Muscle of back (tissue), 3 donors: ENCODE measurements at regions not wholly inside any gene's neighbourhood (a gene's known extent, or its start where the extent isn't known, plus 50 kb on each side); places are given as distances from the start of the nearest gene placed in this dataset.
A peak's percentile ranks its signal among the peaks of the same experiment; 100 is the strongest.

ENCODE experiments used
- DNase-seq, 3 donors: peaks; one replicate each; pipeline versions ENCODE4 v3.0.0 to v3.0.0-alpha.2; 2013

DNA sequence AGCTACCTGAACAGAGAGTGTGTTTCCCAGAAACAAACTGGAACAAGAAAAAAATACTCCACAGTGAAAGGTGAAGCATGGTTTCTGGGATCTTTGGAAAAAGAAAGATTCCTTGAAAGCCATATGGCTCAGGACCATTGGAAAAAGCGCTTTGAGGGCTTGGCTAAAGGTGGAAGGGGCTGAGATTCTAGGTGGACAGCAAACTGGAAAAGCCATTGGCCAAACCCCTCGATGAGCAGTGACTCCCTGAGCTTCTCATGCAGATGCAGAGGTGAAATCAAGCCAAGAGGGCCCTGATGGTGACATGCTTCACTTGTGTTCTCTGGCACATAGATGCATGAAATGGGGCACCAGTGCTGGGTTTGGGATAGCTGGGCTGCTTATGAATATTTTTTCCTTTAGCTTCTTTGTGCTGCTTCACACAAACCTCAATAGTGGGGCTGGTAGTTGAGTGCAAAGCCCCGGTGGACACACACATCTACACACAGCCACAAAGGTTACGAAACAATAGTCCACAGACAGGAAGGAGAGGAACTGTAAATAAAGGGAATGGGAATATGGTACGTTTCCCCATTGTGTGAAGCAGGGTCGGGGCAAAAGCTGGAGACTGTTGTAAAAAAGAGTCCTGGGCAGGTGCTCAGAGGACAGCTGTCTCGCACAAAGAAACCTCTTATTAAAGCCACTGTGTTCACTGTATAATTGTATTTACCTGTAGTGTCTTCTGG, 117.8 kb downstream of the FOXA2 start:
- no peak for DNase-seq

DNA sequence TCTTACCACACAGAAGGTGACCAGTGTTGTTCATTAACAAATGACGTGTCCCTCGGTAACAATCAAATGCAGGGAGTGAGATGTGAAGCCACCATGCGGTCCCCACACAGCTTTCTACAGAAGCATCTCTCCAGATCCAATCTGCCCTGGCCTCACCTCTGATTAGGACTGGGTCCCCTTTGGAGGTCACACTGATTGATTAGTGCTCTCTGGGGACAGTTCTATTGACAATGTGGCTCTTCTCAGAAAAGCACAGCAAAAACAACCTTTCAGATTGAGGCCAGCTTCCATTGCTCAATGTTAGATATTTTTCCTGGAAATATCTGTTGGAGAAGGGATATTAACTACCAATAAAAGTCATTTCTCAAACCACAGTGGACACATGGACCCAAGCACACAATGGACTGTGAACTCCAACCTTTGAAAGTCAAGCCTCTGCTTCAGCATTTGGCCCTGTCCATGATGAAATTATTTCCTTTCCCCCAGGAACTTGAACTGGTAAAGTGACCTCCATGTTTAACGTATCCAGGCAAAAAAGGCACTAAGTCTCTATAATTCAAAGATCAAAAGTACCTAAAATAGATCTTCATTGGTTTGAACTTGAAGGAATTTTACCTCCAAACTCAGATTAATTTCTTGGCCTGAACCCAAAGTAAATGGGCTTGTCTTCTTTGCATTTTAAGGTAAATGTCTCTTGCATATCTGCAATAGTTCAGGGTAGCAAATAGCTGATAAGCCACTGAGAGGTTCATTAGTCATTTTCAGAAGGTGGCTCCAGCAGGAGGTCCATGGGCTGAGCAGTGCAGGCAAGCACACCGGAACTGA, 118.5 kb downstream of the FOXA2 start:
- no peak for DNase-seq

DNA sequence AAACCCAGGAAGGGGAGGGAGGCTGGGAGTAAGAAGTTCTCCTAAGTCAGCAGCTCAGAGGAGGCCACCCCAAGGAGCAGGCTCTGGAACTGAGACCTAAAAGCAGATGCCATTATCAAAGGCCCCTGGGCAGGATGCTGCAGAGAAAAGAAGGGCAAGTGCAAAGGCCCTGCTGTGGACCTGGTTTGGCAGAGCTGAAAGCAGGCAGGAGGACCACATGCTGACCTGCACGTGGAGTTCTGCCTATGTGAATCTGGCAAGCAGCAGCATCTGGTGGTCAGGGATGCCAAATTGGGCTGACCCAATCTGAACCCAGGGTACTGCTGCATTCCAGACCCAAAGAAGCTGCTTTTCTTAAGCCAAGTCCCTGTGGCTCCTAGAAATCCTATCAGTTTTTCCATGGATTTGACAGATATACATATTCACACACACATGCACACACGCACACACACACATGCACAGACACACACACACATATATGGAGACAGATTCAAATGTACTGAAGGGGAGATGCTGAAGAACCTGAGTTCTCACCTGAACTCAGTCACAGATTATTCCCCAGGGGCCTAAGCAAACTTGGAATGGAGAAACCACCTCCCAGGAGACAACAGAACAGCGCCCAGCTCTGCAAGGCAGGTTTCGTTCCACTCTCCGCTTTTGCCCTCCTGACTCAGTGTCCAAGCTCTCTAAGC, 119.9 kb downstream of the FOXA2 start:
- no peak for DNase-seq

DNA sequence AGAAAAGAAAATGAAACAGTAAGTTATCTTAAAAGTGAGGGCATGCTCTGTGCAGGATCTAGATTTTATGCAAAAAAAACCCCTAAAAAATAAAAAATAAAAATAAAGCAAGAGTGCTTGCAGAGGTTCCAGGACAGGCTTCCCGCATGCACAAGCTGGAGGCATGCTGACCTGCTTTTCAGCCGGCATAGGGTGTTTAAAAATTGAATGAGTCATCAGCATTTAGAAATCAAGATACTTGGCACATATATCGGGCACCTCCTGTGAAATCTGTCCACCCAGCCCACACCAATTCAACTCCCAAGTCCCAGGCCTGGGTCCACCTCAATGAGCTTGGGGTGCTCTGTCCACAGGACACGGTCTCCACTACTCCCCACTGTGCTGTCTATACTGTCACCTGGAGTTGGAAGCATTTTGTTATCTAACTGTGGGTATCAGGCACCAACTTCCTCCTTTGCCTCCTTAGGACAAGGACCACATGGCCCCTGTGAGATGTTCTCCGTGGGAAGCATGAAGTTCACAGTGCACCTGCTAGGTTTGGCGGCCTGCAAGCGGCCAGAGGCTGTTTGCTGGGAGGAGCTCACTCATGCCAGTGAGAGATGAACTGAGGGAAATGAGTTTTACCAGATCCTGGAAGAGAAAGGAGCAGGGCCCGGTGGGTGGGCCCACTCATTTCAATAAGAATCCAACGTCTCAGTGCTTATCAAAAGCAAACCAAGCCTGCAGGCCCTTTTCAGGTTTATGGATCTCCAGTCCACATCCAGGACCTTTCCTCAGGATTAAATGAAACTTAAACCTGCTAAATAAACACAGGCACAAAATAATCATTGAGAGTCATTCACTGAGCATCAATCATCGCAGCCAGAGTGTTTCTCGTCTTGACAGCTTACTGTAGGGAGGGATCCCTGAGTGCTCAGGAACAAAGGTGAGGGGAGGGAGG, 121.1 kb downstream of the FOXA2 start:
- no peak for DNase-seq

DNA sequence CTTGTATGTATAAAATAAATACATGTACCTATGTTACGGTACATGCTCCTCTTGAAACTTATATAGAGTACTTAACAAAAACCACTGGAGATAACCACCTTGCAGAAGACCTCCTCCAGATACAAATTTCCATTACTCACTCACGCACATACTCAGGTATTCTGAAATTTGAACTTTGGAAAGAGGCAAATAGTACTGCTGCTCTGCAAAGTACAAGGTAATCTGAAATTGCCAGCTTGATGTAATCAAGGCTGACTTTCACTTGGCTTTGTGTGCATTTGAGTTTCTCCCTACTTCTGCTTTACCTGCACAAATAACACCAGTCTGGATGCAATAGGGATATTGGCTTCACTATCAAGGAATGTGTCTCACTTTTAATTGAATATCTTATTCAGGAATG, 123.6 kb downstream of the FOXA2 start:
- DNase-seq = no peak

DNA sequence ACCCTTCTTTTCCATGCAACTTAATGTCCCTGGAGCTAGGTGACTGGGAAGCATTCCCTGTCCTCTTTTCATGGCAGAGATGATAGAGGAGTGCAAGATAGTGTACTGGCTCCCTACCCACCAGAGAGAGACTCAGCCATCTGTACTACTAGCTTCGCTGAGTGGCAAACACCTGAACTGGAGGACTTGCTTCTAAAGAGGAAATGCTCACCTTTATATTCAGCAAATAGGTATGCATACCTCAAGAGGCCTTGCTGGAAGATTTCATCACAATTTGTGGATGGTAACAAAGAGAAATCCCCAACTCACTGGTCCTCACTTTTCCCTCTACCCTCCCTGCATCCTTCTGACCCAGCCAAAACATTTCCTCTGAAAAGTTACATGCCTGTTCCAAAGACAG, 124.1 kb downstream of the FOXA2 start:
- no peak for DNase-seq

DNA sequence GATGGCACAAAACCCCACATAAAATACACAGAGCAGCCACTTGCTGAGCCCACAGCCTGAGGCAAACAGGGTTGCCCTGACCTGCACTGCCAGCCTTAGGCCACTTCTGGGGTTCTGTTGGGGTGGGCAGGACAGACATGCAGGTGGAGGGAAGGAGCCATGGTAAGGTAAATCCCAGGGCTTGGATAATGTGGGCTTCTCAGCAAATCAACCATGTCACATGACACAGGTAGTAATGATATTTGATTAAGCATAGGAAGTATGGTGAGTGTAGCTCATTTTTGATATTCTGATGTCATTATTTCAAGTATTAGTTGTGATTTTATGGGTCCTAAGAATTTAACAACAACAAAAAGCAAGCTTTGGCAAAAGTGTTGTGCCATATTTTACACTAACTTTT, 124.6 kb downstream of the FOXA2 start:
- DNase-seq = no peak

DNA sequence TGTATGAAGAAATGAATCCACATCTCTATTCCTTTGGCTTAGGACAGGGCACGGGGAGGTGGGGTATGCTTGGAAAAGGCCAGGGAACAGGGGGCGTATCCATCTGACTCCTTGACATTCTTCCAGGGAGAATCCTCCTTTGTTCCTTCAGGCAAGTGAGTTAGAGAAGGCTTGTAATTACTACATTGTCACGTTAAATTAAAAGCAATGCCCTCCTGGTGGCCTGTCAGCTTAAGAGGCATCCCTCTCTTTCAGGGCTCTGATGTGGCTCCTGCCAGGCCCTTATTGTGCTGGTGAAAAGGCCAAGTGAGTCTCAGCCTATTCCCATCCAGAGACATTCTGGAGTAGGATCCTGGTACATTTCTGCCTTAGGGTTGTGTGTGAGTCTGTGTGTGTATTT, 128.3 kb downstream of the FOXA2 start:
- DNase-seq = no peak

DNA sequence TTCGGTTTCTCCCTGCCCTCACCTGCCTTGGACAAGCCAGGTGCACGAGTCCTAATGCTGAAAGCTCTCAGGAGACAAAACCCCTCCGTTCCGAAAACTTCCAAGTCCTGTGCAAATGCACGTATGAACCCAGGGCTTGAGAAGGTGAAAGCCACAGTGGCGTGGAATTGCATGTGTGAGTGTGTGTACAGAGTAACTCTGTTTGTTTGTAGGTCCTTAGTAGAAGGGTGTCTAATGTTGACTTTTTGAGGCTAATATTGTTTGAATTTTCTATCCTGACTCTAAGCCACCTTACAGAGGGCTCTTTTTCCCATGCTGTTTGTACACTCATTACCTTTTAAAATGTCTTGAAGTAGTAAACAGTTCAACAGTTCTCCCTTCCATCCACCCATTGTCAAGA, 129.1 kb downstream of the FOXA2 start:
- DNase-seq = no peak

DNA sequence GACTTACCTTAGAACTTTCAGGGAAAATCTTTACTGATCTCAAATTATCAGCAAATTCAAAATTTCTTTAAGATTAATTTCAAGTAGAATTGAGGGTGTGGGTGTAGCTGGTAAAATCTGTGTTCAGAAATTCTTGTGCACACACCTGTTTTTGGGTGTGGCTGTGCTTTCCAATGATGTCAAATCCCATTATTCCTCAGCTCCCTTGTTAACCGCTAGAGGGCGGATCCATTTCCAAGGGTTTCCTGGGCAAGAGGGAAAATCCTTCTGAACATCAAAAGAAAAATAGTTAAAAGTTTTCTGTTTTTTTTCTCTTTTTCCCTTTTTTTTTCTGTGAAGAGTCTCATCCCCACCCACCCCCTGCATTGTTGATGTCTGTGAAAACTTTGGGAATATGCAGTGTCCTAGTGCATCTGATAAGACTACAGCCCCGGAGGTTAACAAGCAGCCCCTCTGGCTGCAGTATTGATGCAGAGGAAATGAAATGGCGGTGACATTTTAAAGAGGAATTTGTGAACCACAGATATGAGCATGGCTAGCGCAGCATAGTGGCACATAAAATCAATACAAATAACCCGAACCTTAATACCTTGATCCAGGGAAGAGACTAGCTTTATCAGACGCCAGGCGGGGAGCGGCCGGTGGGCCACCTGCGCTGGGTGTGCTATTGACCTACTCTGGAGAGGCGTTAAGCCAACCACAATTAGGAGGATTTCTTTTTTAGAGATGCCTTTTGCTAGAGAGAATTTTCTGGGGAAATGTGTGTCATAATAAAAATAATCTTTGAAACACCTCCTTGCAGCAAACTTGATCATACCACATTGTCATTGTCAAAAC, 130.9 kb downstream of the FOXA2 start:
- DNase-seq = no peak

DNA sequence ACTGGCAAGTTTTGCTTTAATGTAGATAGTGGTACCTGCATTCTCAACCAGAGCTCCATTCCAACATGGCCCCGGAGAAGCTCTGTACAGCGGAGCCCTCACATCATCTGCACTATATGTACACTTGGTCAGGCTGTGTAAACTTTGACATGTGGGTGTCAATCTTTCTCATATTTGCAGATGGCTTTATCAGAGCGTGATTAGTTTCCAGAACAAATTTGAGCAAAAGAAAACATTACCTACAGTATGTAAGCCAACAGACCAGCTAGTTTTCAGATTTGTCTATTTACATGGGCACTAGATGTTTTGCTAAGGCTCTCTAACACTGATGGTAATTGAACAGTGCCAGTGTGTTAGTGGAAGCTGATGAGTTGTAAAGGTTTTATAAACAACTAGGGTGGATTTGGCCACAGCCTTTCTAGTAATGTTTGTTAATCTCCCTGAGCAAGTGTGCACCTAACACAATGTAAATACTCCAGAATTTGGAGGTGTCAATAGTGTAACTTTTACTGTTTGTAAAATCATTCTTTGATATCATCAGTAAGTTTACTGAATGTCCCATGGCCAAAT, 131.8 kb downstream of the FOXA2 start:
- DNase-seq = no peak

DNA sequence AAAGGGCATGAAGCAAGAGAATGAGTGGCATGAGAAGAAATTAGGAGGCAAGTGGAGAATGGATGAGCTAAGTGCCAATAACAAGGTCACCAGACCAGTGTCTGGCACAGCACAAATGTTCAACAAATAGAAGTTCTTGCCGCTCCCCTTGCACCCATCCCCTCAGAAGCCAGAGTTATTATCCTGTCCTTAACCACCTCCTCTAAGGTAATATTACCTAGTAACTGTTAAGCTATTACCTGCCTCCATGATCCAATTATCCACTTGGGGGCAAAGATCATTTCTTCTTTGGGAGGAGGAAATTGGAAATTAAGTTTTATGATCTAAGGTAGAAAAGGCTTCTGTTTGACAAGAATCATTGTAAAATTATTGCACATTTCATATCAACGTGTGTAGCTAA, 133.8 kb downstream of the FOXA2 start:
- no peak for DNase-seq

DNA sequence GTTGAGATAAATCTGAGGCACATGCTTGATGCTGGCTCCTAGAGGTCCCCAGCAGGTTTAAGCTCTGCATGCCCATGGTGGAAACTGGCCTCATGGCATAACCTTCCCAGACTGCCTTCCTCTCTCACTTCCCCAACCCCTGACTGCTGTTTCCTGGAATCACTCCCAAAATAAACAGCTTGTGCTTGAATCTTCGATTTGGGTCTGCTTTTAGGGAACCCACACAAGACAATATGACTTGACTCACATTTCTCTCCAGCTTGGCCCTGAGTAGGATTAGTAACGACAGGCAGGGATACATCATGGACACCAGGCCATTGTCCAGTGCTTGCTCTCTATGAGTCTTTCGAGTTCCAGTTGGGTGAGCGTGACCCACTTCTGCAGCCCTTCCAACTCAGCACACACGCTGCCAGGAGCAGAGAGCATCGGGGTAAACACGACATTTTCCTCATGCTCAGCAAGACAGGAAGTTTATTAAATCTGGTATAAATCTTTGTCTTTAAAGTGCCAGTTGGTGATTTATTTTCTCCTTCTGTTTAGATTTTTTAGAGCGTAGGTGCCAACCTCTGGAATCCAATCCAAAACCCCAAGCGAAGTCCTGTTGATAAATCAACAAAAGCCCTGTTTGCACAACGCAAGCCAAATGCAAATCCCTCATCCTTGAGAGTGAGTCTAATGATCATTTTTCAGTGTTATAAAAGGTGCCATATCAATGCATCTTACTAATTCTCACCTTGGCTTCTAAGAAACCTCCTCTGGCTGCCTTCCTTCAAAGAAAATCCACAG, 135.0 kb downstream of the FOXA2 start:
- peak in 1 of 3 donors; percentile 28 for DNase-seq

DNA sequence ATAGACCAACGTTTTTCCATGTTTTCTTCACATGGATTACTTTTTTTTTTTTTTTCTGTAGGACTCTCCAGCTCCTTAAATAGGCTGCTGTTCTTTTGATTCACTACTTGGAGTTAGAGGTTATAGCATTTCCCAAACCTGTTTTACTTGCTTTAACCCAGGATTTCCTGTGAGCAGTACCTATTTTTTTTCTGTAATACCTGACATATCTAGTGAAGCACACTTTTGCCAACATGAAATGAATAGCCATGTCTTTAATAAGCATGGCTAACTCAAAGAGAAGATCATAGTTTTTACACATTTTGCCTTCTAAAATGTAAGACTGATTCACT, 137.0 kb downstream of the FOXA2 start:
- DNase-seq = no peak

DNA sequence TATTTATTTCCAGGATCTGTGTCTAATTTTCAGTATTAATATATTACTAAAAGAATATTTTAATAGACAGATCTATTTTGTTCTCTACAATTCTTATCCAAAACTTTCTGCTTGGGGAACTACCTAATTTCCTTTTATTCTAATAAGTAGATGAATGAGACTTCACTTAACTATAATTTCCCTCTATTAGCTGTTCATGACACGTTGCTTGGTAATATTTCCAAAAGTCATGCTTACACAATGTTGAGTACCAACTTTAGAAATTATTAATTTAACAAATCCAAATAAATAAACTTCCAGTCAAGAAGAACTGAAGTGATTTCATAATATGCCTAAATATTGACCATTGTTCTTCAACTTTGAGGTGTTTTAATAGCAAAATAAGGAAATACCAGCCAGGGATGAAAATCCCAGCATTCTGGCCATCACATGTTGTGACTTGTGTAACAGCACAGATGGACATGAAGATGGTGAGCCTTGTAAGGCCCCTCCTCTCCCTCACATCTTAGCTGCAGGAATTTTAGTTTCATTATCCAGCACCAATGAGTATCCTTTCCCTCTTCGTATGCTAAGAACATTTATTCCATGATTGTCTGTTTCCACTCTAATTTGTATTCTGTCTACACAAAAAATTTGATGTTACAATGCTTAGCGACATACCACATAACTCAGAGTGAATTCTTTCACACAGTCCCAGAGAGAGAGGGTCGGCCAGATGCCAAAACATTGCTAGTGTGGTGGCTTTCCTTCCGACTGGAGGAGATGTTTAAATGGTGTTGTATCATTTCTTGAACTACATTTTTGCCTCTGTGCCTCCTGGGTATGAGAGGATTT, 137.5 kb downstream of the FOXA2 start:
- DNase-seq = peak in 2 of 3 donors; percentile 27 to 70

DNA sequence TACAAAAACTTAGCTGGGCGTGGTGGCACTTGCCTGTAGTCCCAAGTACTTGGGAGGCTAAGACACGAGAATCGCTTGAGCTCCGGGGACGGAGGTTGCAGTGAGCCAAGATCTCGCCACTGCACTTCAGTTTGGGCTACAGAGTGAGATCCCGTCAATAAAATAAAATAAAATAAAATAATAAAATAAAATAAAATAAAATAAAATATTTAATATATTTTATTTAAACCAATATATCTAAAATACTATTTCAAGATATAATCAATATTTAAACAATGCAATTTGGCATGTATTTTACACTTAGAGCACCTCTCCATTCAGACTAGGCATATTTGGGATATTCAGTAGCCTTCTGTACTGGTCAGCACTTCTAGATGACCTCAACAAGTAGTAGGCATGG, 142.1 kb downstream of the FOXA2 start:
- no peak for DNase-seq

DNA sequence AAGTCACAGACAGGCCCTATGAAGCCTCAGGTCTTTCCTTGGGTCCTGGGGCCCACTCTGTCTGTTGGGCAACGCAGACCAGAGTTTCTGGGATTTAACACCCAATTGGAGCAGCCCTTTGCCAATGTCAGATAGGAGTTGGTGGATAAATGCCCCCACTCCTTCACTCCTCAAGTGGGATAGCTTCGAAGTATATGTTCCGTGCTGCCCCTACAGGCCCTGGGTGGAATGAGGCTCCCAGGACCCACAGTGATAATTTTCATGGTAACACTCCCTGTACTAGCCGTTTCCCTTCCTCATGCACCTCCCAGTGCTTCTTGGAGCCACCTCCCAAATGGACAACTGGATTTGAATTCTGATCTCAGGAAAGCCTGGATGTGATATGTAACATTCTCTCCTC, 145.4 kb downstream of the FOXA2 start:
- DNase-seq = no peak

DNA sequence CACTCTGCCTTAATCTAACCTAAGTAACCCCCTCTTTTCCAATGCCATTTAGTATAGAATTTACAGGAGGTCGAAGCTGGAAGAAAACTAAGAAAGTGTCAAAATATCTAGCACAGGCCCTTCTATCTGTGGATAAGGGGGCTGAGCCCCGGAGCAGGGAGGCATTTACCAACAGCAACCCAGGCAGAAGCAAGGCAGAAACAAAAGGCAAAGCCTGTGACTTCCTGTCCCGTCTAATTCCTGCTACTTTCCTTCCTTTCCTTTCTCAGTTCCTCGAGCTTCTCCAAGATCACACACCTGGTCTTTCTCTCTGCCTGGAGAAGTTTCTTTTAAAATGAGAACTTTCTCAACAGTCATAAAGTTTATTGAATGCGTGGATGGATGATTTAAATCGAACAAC, 146.0 kb downstream of the FOXA2 start:
- DNase-seq = no peak

DNA sequence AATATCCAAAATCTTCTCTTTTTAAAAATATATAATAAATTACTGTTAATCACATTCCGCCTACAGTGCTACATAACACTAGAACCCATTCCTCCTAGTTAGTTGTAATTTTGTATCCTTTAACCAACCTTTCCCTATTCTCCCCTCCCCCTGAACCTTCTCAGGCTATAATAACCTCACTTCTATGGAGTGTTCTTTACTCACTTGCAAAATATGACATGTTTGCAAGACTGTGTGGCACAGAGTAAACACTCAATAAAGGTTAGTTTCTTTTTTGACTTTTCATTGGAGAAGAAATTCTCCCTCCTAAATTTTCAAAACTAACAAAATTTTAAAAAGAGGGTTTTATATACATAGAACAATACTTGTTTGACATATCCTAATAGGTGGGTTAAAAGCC, 147.0 kb downstream of the FOXA2 start:
- DNase-seq = no peak
